ENCODE measurements at regions not wholly inside any gene's neighbourhood (a gene's known extent, or its start where the extent isn't known, plus 50 kb on each side); places are given as distances from the start of the nearest gene placed in this dataset.
A peak's percentile ranks its signal among the peaks of the same experiment; 100 is the strongest.
"Not testable (repeated sequence)": the region's sequence is repeated elsewhere in the genome, so short reads cannot be mapped to it uniquely, and the experiment has no call there.

DNA sequence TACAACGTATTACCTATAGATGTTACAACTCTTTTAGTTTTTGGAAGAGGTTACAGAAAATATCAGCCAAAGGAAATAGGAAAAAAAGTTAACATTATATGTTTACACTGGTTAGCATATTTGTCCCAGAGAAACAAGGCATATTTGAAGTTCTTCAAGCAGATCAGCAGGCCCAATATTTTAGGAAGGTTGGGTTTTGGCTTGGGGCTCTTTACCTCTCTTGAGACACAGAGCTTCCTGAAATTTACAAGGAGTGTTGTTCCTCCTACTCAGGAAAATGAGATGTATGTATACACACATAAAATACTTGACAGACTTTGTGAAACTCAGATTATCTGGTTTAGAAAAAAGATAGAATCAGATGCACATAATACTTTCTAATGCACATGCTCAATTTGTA, 323.6 kb downstream of the HGF start:
- Histone ChIP-seq H3K4me3 (ENCODE audit: control insufficient read depth in 1 of 7, extremely low read depth in 1 of 7, insufficient read depth in 4 of 7, low read depth in 2 of 7, low read length in 6 of 7) (no peak overlapping the region), H3K9me3 (ENCODE audit: control extremely low read depth in 1 of 5, control insufficient read depth in 4 of 5, insufficient read depth in 2 of 5, low read depth in 1 of 5, low read length in 4 of 5) (no peaks in the 10 kb centered on the region), H3K27ac (ENCODE audit: insufficient read depth in 1 of 2, low read depth in 1 of 2, low read length in 2 of 2, poor library complexity in 1 of 2, severe bottlenecking in 2 of 2) (no peak overlapping the region), H3K36me3 (ENCODE audit: control insufficient read depth in 4 of 4, insufficient read depth in 4 of 4, low read length in 3 of 4) (no peaks in the 10 kb centered on the region), H3K4me1 (ENCODE audit: control extremely low read depth in 1 of 4, control insufficient read depth in 4 of 4, insufficient read depth in 4 of 4, low read length in 3 of 4) (peaks cover 0 to 2% (median 0%) of the 10 kb centered on the region in 4 experiments), H3K27me3 (replicated peaks in 2 of 5; ENCODE audit: control insufficient read depth in 4 of 5, insufficient read depth in 5 of 5, low read length in 4 of 5) (no peaks in the 10 kb centered on the region)
- ChIA-PET POLR2A (no interaction called here), CTCF (interaction anchor here (1.4 kb wide), 1 partner anchor 22 kb away, joined by 4 read pairs; no protein-coding TSS in a partner anchor)
- no CpG with 5 or more reads among the region's 1 CpG for WGBS (ENCODE audit: insufficient coverage)
- no peak for DNase-seq

DNA sequence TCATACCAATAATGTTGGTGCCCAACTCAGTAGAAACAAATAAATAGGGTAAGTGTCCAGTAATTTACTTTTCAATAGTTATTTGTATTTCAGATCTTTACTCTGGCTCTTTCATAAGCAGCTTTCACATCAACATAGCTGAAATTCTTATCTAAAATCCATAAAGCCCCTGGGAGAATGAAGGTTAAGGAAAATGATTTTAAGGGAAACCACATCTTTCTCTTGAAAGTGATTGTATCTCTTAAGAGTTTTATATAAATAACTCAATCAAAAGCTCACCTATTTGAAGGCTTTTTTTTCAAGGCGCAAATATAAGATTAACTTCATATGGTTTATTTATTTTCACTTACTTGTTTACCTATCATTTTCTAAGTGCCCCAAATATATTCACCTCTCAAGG, 324.4 kb downstream of the HGF start:
- DNase-seq, result no peak
- H3K27ac ChIP-seq (ENCODE audit: insufficient read depth in 1 of 2, low read depth in 1 of 2, low read length in 2 of 2, poor library complexity in 1 of 2, severe bottlenecking in 2 of 2), result no peak overlapping the region
- no peaks in the 10 kb centered on the region for H3K9me3 ChIP-seq (ENCODE audit: control extremely low read depth in 1 of 5, control insufficient read depth in 4 of 5, insufficient read depth in 2 of 5, low read depth in 1 of 5, low read length in 4 of 5)
- no CpG with 5 or more reads among the region's 1 CpG for WGBS (ENCODE audit: insufficient coverage)
- H3K36me3 ChIP-seq (ENCODE audit: control insufficient read depth in 4 of 4, insufficient read depth in 4 of 4, low read length in 3 of 4), result no peaks in the 10 kb centered on the region
- H3K4me3 ChIP-seq (ENCODE audit: control insufficient read depth in 1 of 7, extremely low read depth in 1 of 7, insufficient read depth in 4 of 7, low read depth in 2 of 7, low read length in 6 of 7), result no peak overlapping the region
- POLR2A ChIA-PET, result no interaction called here
- CTCF ChIA-PET, result interaction anchor here (1.0 to 1.5 kb wide), 5 partner anchors 10 to 524 kb away, joined by 3 to 6 read pairs (median 4); no protein-coding TSS in a partner anchor
- H3K4me1 ChIP-seq (ENCODE audit: control extremely low read depth in 1 of 4, control insufficient read depth in 4 of 4, insufficient read depth in 4 of 4, low read length in 3 of 4), result peaks cover 0 to 2% (median 0%) of the 10 kb centered on the region in 4 experiments
- no peaks in the 10 kb centered on the region for H3K27me3 ChIP-seq (replicated peaks in 2 of 5; ENCODE audit: control insufficient read depth in 4 of 5, insufficient read depth in 5 of 5, low read length in 4 of 5)

DNA sequence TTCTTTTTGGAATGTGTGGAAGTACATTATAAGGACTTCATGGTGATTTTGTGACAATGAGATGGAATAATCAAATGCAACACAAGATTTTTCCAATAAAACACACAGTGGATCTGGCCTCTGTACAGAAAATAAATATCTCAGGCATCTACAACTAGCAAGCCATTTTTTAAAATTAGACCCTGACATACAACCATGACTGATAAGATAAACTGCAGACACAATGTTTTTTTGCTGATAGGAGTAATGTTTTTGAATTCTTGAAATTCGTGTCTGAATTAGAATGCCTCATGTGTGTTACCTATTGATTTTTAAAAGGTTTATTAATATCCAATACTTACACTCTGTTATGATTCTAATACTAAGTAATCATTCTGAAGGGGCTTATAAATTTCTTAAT, 328.1 kb downstream of the HGF start:
- Histone ChIP-seq H3K9me3 (ENCODE audit: control extremely low read depth in 1 of 5, control insufficient read depth in 4 of 5, insufficient read depth in 2 of 5, low read depth in 1 of 5, low read length in 4 of 5) (peaks cover 0 to 6% (median 0%) of the 10 kb centered on the region in 5 experiments), H3K27me3 (replicated peaks in 2 of 5; ENCODE audit: control insufficient read depth in 4 of 5, insufficient read depth in 5 of 5, low read length in 4 of 5) (no peaks in the 10 kb centered on the region), H3K36me3 (ENCODE audit: control insufficient read depth in 4 of 4, insufficient read depth in 4 of 4, low read length in 3 of 4) (no peaks in the 10 kb centered on the region), H3K4me3 (ENCODE audit: control insufficient read depth in 1 of 7, extremely low read depth in 1 of 7, insufficient read depth in 4 of 7, low read depth in 2 of 7, low read length in 6 of 7) (no peak overlapping the region), H3K4me1 (ENCODE audit: control extremely low read depth in 1 of 4, control insufficient read depth in 4 of 4, insufficient read depth in 4 of 4, low read length in 3 of 4) (peaks cover 2 to 13% (median 6%) of the 10 kb centered on the region in 4 experiments), H3K27ac (ENCODE audit: insufficient read depth in 1 of 2, low read depth in 1 of 2, low read length in 2 of 2, poor library complexity in 1 of 2, severe bottlenecking in 2 of 2) (no peak overlapping the region)
- POLR2A ChIA-PET, result interaction anchor here (0.7 kb wide), 1 partner anchor 50 kb away, joined by 4 read pairs; no protein-coding TSS in a partner anchor
- CTCF ChIA-PET, result no interaction called here
- no CpG with 5 or more reads among the region's 1 CpG for WGBS (ENCODE audit: insufficient coverage)
- DNase-seq, result no peak

DNA sequence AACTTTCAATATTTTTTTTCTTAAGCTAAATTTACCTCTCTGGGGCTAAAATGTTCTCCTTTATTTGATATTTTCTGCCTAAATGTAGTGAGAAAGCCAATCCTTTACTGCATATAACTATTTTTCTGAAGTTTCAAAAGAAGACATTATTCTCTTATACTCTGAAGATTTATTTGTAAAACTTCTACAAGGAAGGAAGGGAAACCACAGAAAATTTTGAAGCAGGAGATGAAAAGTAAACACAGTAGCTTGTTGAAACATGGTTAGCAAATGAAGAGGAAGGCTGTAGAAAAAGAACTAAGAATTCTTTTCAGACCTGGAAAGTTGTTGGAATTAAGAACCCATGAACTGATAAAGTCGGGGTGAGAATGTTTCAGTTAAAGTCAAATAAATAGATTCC, 330.3 kb downstream of the HGF start:
- H3K36me3 ChIP-seq (ENCODE audit: control insufficient read depth in 4 of 4, insufficient read depth in 4 of 4, low read length in 3 of 4), result no peaks in the 10 kb centered on the region
- H3K4me1 ChIP-seq (ENCODE audit: control extremely low read depth in 1 of 4, control insufficient read depth in 4 of 4, insufficient read depth in 4 of 4, low read length in 3 of 4), result peaks cover 2 to 13% (median 6%) of the 10 kb centered on the region in 4 experiments
- peak in 2 of 3 donors; percentile 14 to 35 for DNase-seq
- no CpG with 5 or more reads among the region's 1 CpG for WGBS (ENCODE audit: insufficient coverage)
- peaks cover 0 to 6% (median 0%) of the 10 kb centered on the region in 5 experiments for H3K9me3 ChIP-seq (ENCODE audit: control extremely low read depth in 1 of 5, control insufficient read depth in 4 of 5, insufficient read depth in 2 of 5, low read depth in 1 of 5, low read length in 4 of 5)
- ChIA-PET CTCF (interaction anchor here (0.7 to 1.9 kb wide), 6 partner anchors 8 to 32 kb away, joined by 3 to 4 read pairs (median 3); no protein-coding TSS in a partner anchor), POLR2A (no interaction called here)
- H3K27ac ChIP-seq (ENCODE audit: insufficient read depth in 1 of 2, low read depth in 1 of 2, low read length in 2 of 2, poor library complexity in 1 of 2, severe bottlenecking in 2 of 2), result peak overlapping the region in 1 of 2 experiments; percentile 54
- H3K4me3 ChIP-seq (ENCODE audit: control insufficient read depth in 1 of 7, extremely low read depth in 1 of 7, insufficient read depth in 4 of 7, low read depth in 2 of 7, low read length in 6 of 7), result no peak overlapping the region
- no peaks in the 10 kb centered on the region for H3K27me3 ChIP-seq (replicated peaks in 2 of 5; ENCODE audit: control insufficient read depth in 4 of 5, insufficient read depth in 5 of 5, low read length in 4 of 5)

DNA sequence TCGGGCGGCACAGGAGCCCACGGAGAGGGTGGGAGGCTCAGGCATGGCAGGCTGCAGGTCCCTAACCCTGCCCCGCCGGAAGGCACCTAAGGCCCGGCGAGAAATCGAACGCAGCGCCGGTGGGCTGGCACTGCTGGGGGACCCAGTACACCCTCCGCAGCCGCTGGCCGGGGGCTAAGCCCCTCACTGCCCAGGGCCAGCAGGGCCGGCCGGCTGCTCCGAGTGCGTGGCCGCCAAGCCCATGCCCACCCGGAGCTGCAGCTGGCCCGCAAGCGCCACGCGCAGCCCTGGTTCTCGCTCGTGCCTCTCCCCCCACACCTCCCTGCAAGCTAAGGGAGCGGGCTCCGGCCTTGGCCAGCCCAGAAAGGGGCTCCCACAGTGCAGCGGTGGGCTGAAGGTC, 332.7 kb downstream of the HGF start:
- H3K9me3 ChIP-seq (ENCODE audit: control extremely low read depth in 1 of 5, control insufficient read depth in 4 of 5, insufficient read depth in 2 of 5, low read depth in 1 of 5, low read length in 4 of 5); POLR2A ChIA-PET; DNase-seq; CTCF ChIA-PET; H3K27ac ChIP-seq (ENCODE audit: insufficient read depth in 1 of 2, low read depth in 1 of 2, low read length in 2 of 2, poor library complexity in 1 of 2, severe bottlenecking in 2 of 2); H3K4me3 ChIP-seq (ENCODE audit: control insufficient read depth in 1 of 7, extremely low read depth in 1 of 7, insufficient read depth in 4 of 7, low read depth in 2 of 7, low read length in 6 of 7); H3K36me3 ChIP-seq (ENCODE audit: control insufficient read depth in 4 of 4, insufficient read depth in 4 of 4, low read length in 3 of 4); H3K27me3 ChIP-seq (replicated peaks in 2 of 5; ENCODE audit: control insufficient read depth in 4 of 5, insufficient read depth in 5 of 5, low read length in 4 of 5): not testable (repeated sequence)
- 93% methylated on average over 27 of the region's 29 CpGs for WGBS (ENCODE audit: insufficient coverage)
- peaks cover 2 to 12% (median 6%) of the 10 kb centered on the region in 4 experiments for H3K4me1 ChIP-seq (ENCODE audit: control extremely low read depth in 1 of 4, control insufficient read depth in 4 of 4, insufficient read depth in 4 of 4, low read length in 3 of 4)

DNA sequence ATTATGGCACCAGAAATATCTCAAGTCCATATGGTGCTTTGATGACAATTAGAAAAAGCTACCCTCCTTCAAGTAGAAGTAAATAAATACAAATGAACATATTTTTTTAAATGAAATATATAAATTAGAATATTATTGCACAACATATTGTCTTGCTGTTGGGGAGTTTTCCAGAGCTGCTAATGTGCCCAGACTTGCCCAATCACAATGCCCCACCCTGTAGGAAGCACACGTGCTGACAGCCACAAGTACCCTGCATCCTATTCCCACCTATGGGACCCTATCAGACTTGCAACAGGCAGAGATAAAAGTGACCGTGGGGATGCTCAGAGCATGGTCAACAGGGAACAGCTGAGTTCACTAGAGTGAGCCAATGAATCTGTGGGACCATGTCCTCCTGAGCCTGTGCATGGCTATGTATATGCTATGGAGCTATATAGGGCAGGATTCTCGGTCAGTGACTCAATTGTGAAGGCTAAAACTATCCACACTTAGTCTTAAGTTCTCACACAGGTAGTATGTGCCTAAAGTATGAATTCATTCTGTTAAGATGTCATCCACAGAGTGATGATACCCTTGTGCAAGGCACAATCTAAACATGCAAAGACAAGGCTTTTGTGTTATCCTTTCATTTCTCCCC, 336.0 kb downstream of the HGF start:
- Histone ChIP-seq H3K9me3 (ENCODE audit: control extremely low read depth in 1 of 5, control insufficient read depth in 4 of 5, insufficient read depth in 2 of 5, low read depth in 1 of 5, low read length in 4 of 5) (peaks cover 0 to 6% (median 0%) of the 10 kb centered on the region in 5 experiments), H3K36me3 (ENCODE audit: control insufficient read depth in 4 of 4, insufficient read depth in 4 of 4, low read length in 3 of 4) (no peaks in the 10 kb centered on the region), H3K27me3 (replicated peaks in 2 of 5; ENCODE audit: control insufficient read depth in 4 of 5, insufficient read depth in 5 of 5, low read length in 4 of 5) (no peaks in the 10 kb centered on the region), H3K4me1 (ENCODE audit: control extremely low read depth in 1 of 4, control insufficient read depth in 4 of 4, insufficient read depth in 4 of 4, low read length in 3 of 4) (peaks cover 0 to 4% (median 0%) of the 10 kb centered on the region in 4 experiments), H3K4me3 (ENCODE audit: control insufficient read depth in 1 of 7, extremely low read depth in 1 of 7, insufficient read depth in 4 of 7, low read depth in 2 of 7, low read length in 6 of 7) (no peak overlapping the region), H3K27ac (ENCODE audit: insufficient read depth in 1 of 2, low read depth in 1 of 2, low read length in 2 of 2, poor library complexity in 1 of 2, severe bottlenecking in 2 of 2) (no peak overlapping the region)
- WGBS (ENCODE audit: insufficient coverage), result 92% methylated on average over 2 of the region's 3 CpGs
- POLR2A ChIA-PET, result no interaction called here
- CTCF ChIA-PET, result interaction anchor here (2.3 kb wide), 1 partner anchor 517 kb away, joined by 6 read pairs; no protein-coding TSS in a partner anchor
- no peak for DNase-seq

DNA sequence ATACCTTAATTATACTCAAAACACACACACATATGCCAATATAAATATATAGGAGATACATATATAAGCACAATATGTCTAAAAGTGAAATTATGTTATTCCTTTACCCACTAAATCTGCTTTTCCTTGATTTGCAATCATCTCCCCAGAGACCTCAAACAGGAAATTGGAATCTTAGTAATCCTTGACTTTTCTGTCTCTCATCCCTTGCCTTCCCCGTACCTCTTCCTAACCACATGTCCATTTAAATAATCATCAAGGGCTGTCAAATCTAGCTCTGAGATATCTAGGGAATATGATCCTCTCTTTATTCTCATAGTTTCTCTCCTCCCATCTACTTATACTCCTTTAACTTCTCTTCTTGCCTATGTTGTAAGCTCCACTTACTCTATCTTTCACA, 336.6 kb downstream of the HGF start:
- Histone ChIP-seq H3K9me3 (ENCODE audit: control extremely low read depth in 1 of 5, control insufficient read depth in 4 of 5, insufficient read depth in 2 of 5, low read depth in 1 of 5, low read length in 4 of 5) (peaks cover 0 to 6% (median 0%) of the 10 kb centered on the region in 5 experiments), H3K4me1 (ENCODE audit: control extremely low read depth in 1 of 4, control insufficient read depth in 4 of 4, insufficient read depth in 4 of 4, low read length in 3 of 4) (peaks cover 0 to 4% (median 0%) of the 10 kb centered on the region in 4 experiments), H3K27ac (ENCODE audit: insufficient read depth in 1 of 2, low read depth in 1 of 2, low read length in 2 of 2, poor library complexity in 1 of 2, severe bottlenecking in 2 of 2) (no peak overlapping the region), H3K27me3 (replicated peaks in 2 of 5; ENCODE audit: control insufficient read depth in 4 of 5, insufficient read depth in 5 of 5, low read length in 4 of 5) (no peaks in the 10 kb centered on the region), H3K36me3 (ENCODE audit: control insufficient read depth in 4 of 4, insufficient read depth in 4 of 4, low read length in 3 of 4) (no peaks in the 10 kb centered on the region), H3K4me3 (ENCODE audit: control insufficient read depth in 1 of 7, extremely low read depth in 1 of 7, insufficient read depth in 4 of 7, low read depth in 2 of 7, low read length in 6 of 7) (no peak overlapping the region)
- POLR2A ChIA-PET, result no interaction called here
- no peak for DNase-seq
- 100% methylated on average over 1 of the region's 1 CpG for WGBS (ENCODE audit: insufficient coverage)
- CTCF ChIA-PET, result interaction anchor here (2.3 kb wide), 1 partner anchor 517 kb away, joined by 6 read pairs; no protein-coding TSS in a partner anchor
